ENCODE measurements at regions not wholly inside any gene's neighbourhood (a gene's known extent, or its start where the extent isn't known, plus 50 kb on each side); places are given as distances from the start of the nearest gene placed in this dataset.
A peak's percentile ranks its signal among the peaks of the same experiment; 100 is the strongest.

GRCh38 chr1:168806952-168807351 is 77.9 kb upstream of the DPT start:
- FAIRE-seq (no peak), DNase-seq (ENCODE audit: insufficient read length, low spot score) (no peak)
- TF ChIP-seq CTCF (IDR thresholded peaks at IDR 0.05; ENCODE audit: insufficient read depth, missing control alignments), result no peak

- no peak for DNase-seq (ENCODE audit: insufficient read length, low spot score)
- TF ChIP-seq CTCF (IDR thresholded peaks at IDR 0.05; ENCODE audit: insufficient read depth, missing control alignments), result no peak
- no peak for FAIRE-seq
These were observed 82.2 kb upstream of the DPT start for GRCh38 chr1:168811176-168811575.

- FAIRE-seq, result no peak
These were observed 90.7 kb upstream of the DPT start for GRCh38 chr1:168819668-168820067.

GRCh38 chr1:168821434-168821833 is 92.4 kb upstream of the DPT start:
- DNase-seq (ENCODE audit: insufficient read length, low spot score) (no peak), FAIRE-seq (peak; percentile 87)
- no peak for TF ChIP-seq CTCF (IDR thresholded peaks at IDR 0.05; ENCODE audit: insufficient read depth, missing control alignments)

More at GRCh38 chr1:168819668-168820067, 90.7 kb upstream of the DPT start:
- DNase-seq (ENCODE audit: insufficient read length, low spot score), result no peak
- no peak for TF ChIP-seq CTCF (IDR thresholded peaks at IDR 0.05; ENCODE audit: insufficient read depth, missing control alignments)

- no peak for TF ChIP-seq CTCF (IDR thresholded peaks at IDR 0.05; ENCODE audit: insufficient read depth, missing control alignments)
- DNase-seq (ENCODE audit: insufficient read length, low spot score), result no peak
- peak; percentile 63 for FAIRE-seq
These were observed 93.9 kb upstream of the DPT start for GRCh38 chr1:168822911-168823310.

GRCh38 chr1:168823988-168824387 is 95.0 kb upstream of the DPT start:
- FAIRE-seq (no peak), DNase-seq (ENCODE audit: insufficient read length, low spot score) (no peak)
- TF ChIP-seq CTCF (IDR thresholded peaks at IDR 0.05; ENCODE audit: insufficient read depth, missing control alignments), result no peak

- DNase-seq (ENCODE audit: insufficient read length, low spot score), result no peak
- TF ChIP-seq CTCF (IDR thresholded peaks at IDR 0.05; ENCODE audit: insufficient read depth, missing control alignments), result no peak
- FAIRE-seq, result no peak
These were observed 95.5 kb upstream of the DPT start for GRCh38 chr1:168824418-168825065.
